Natural killer cell (primary cell): ENCODE measurements at regions not wholly inside any gene's neighbourhood (a gene's known extent, or its start where the extent isn't known, plus 50 kb on each side); places are given as distances from the start of the nearest gene placed in this dataset.

Experiments
- ATAC-seq, 3 donors: fragments of 150-1000 bp in 2 of 3; fragments of 200-7000 bp in 1 of 3; cut with Tn5 transposase; 1 replicate in 1 of 3; 2 replicates in 2 of 3; pipeline ENCODE4 v1.10.0; 2021; ENCODE audit warnings: mild to moderate bottlenecking in 2 of 3, moderate library complexity in 2 of 3
- DNase-seq, 2 donors: peaks; one replicate each; pipeline versions ENCODE4 v3.0.0 to v3.0.0-alpha.2; 2013 to 2021; ENCODE audit warnings: mixed read lengths in 1 of 2
- H3K27ac ChIP-seq: one replicate; pipeline ENCODE4 v1.5.1; 2013; ENCODE audit warnings: mild to moderate bottlenecking, low read length
- H3K27me3 ChIP-seq: one replicate; pipeline ENCODE4 v1.6.1; 2013; ENCODE audit warnings: low read length; ENCODE audit not compliant: control insufficient read depth, insufficient read depth
- H3K36me3 ChIP-seq: one replicate; pipeline ENCODE4 v1.6.1; 2013; ENCODE audit warnings: low read length; ENCODE audit not compliant: control insufficient read depth, insufficient read depth
- H3K4me1 ChIP-seq: one replicate; pipeline ENCODE4 v1.6.1; 2013; ENCODE audit warnings: low read length; ENCODE audit not compliant: control insufficient read depth, insufficient read depth
- H3K4me3 ChIP-seq: one replicate; pipeline ENCODE4 v1.5.1; 2013; ENCODE audit warnings: low read length
- H3K9me3 ChIP-seq: one replicate; pipeline ENCODE4 v1.6.1; 2013; ENCODE audit warnings: low read length; ENCODE audit not compliant: control insufficient read depth, insufficient read depth
- H3K27ac Mint-ChIP-seq, 2 donors: one replicate each; pipeline ENCODE4 v1.8.0; 2022; ENCODE audit warnings: mild to moderate bottlenecking in 2 of 2, mixed read lengths in 2 of 2, moderate library complexity in 1 of 2
- H3K27me3 Mint-ChIP-seq, 2 donors: one replicate each; pipeline ENCODE4 v1.8.0; 2022; ENCODE audit warnings: low read depth in 2 of 2, mixed read lengths in 2 of 2
- H3K36me3 Mint-ChIP-seq: one replicate; pipeline ENCODE4 v1.8.0; 2022; ENCODE audit warnings: mixed read lengths
- H3K4me1 Mint-ChIP-seq, 2 donors: one replicate each; pipeline ENCODE4 v1.8.0; 2022; ENCODE audit warnings: mixed read lengths in 2 of 2
- H3K4me3 Mint-ChIP-seq: one replicate; pipeline ENCODE4 v1.8.0; 2022; ENCODE audit warnings: mild to moderate bottlenecking, moderate library complexity, mixed read lengths
- H3K9me3 Mint-ChIP-seq, 2 donors: one replicate each; pipeline ENCODE4 v1.8.0; 2022; ENCODE audit warnings: mixed read lengths in 2 of 2
- WGBS: methylation state at CpG from one replicate; pipeline ENCODE4 v1.1.7; 2013; ENCODE audit warnings: missing lambda C conversion rate; ENCODE audit not compliant: insufficient coverage; 5-methylcytosine and 5-hydroxymethylcytosine counted together
- intact Hi-C: fragments of 100-400 bp; cut with micrococcal nuclease; formaldehyde crosslinking; loops from one replicate; pipeline ENCODE4 v1.14.2; 2022
- TF ChIP-seq, protein P1 (sequence below): fragments of 200-600 bp; IDR thresholded peaks from one replicate; pipeline ENCODE4 v1.8.0; 2022; ENCODE audit warnings: antibody characterized with exemption

DNA sequence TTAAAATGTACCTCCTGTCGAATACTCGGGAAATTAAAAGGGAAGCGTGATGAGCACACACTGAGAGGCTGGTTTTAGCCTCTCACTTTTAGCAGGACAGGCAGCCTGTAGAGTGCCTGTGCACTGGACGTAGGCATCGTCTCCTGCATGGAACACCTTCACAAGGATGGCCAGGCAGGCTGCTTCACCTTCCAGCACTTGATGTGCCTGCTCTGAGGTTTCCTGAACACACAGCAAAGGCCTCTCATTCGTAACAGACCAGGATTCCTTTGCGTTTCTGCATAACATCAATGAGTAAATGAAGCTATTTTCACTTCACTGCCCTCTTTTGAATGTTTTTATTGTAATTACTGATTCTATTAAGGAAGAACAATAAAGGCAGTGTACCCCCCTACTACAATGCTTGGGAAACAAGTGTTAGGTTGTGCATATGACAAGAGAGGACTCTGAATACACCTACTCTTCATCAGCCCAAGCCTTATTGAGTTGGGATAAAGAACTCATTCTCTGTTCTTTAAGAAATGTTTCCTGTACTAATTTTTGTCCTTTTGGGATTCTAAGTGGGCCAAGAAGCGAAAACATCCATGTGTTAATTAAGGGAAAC is 1077.6 kb upstream of the FOXG1 start:
- Histone ChIP-seq H3K4me3 (no peak overlapping the region), H3K27ac (no peak overlapping the region), H3K27me3 (no peaks in the 10 kb centered on the region), H3K4me1 (no peaks in the 10 kb centered on the region), H3K9me3 (no peaks in the 10 kb centered on the region), H3K36me3 (no peaks in the 10 kb centered on the region)
- Mint-ChIP-seq H3K27me3 (no peaks in the 10 kb centered on the region), H3K36me3 (no peaks in the 10 kb centered on the region), H3K9me3 (peaks cover 5 to 15% of the 10 kb centered on the region in 2 donors), H3K4me3 (no peak overlapping the region), H3K4me1 (no peaks in the 10 kb centered on the region), H3K27ac (no peak overlapping the region)
- DNase-seq (no peak), ATAC-seq (no peak)
- intact Hi-C loops, result no loop called here
- 88% methylated on average over 8 of the region's 8 CpGs for WGBS
- TF ChIP-seq, protein P1, sequence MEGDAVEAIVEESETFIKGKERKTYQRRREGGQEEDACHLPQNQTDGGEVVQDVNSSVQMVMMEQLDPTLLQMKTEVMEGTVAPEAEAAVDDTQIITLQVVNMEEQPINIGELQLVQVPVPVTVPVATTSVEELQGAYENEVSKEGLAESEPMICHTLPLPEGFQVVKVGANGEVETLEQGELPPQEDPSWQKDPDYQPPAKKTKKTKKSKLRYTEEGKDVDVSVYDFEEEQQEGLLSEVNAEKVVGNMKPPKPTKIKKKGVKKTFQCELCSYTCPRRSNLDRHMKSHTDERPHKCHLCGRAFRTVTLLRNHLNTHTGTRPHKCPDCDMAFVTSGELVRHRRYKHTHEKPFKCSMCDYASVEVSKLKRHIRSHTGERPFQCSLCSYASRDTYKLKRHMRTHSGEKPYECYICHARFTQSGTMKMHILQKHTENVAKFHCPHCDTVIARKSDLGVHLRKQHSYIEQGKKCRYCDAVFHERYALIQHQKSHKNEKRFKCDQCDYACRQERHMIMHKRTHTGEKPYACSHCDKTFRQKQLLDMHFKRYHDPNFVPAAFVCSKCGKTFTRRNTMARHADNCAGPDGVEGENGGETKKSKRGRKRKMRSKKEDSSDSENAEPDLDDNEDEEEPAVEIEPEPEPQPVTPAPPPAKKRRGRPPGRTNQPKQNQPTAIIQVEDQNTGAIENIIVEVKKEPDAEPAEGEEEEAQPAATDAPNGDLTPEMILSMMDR, result no peak

DNA sequence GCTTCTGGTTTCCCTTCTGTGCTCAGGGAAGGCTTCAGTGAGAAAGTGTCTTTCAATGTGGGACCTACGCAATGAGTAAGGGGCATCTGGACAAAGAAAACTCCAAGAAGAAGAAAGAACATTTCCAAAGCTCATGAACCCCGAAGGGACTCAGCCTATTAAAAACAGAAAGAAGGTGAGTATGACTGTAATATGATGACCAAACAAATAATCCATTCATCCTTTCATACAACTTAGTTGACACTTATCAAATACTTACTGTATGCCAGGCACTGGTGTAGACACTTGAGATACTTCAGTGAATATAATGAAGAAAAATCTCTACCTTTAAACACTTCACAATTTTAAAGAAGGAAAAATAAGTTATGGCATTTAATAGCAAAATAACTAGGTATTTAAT is 1054.2 kb upstream of the FOXG1 start:
- intact Hi-C loops, result no loop called here
- Mint-ChIP-seq H3K27ac (no peak overlapping the region), H3K36me3 (peaks cover 8% of the 10 kb centered on the region), H3K4me3 (no peak overlapping the region), H3K27me3 (no peaks in the 10 kb centered on the region), H3K9me3 (peaks cover 19 to 26% of the 10 kb centered on the region in 2 donors), H3K4me1 (no peaks in the 10 kb centered on the region)
- DNase-seq, result no peak
- 90% methylated on average over 1 of the region's 2 CpGs for WGBS
- H3K27me3 ChIP-seq, result no peaks in the 10 kb centered on the region
- TF ChIP-seq, protein P1, result no peak
- no peak for ATAC-seq
- no peak overlapping the region for H3K27ac ChIP-seq
- peaks cover 4% of the 10 kb centered on the region for H3K9me3 ChIP-seq
- H3K4me3 ChIP-seq, result no peak overlapping the region
- H3K36me3 ChIP-seq, result no peaks in the 10 kb centered on the region
- no peaks in the 10 kb centered on the region for H3K4me1 ChIP-seq

DNA sequence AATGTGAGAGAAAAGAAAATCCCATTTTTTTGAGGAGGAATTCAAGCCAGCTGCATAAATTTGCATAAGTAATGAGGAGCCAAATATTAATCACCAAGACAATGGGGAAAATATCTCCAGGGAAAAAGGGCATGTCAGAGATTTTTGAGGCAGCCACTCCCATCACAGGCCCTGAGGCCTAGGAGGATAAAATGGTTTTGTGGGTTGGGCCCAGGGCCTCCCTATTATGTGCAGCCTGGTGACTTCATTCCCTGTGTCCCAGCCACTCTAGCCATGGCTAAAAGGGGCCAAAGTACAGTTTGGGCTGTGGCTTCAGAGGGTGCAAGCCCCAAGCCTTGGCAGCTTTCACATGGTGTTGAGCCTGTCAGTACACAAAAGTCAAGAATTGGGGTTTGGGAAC is 1051.0 kb upstream of the FOXG1 start:
- no peak overlapping the region for H3K27ac ChIP-seq
- ATAC-seq, result no peak
- Mint-ChIP-seq H3K27me3 (no peaks in the 10 kb centered on the region), H3K36me3 (peaks cover 8% of the 10 kb centered on the region), H3K4me3 (no peak overlapping the region), H3K4me1 (no peaks in the 10 kb centered on the region), H3K9me3 (peaks cover 27 to 28% of the 10 kb centered on the region in 2 donors), H3K27ac (no peak overlapping the region)
- H3K27me3 ChIP-seq, result no peaks in the 10 kb centered on the region
- TF ChIP-seq, protein P1, result no peak
- peaks cover 4% of the 10 kb centered on the region for H3K9me3 ChIP-seq
- no peak for DNase-seq
- H3K4me1 ChIP-seq, result no peaks in the 10 kb centered on the region
- no peaks in the 10 kb centered on the region for H3K36me3 ChIP-seq
- intact Hi-C loops, result no loop called here
- no peak overlapping the region for H3K4me3 ChIP-seq

DNA sequence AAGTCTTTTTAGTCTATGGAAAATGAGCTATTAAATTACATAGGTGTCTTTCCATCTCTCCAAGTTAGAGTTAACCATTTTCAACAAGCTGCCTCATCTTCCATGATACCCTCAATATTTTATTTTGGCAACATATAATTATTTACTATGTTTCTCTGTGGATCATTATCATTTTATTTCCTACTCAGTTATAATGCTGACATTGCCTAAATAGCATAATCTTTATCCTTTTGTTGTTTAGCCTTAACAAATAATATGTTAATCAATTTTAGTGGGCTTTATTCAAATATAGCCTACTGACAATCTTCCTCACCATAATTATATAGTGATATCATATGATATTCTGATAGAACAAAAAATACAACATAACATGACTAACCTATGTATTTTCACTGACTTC is 1044.8 kb upstream of the FOXG1 start:
- Mint-ChIP-seq H3K27ac (no peak overlapping the region), H3K36me3 (no peaks in the 10 kb centered on the region)

More for the DNA sequence above, 1044.8 kb upstream of the FOXG1 start:
- H3K9me3 ChIP-seq, result no peaks in the 10 kb centered on the region
- H3K27me3 ChIP-seq, result no peaks in the 10 kb centered on the region
- H3K9me3 Mint-ChIP-seq, result peaks cover 15 to 26% of the 10 kb centered on the region in 2 donors
- no peak for ATAC-seq
- no peaks in the 10 kb centered on the region for H3K4me1 Mint-ChIP-seq
- intact Hi-C loops, result no loop called here
- no peak for DNase-seq
- TF ChIP-seq, protein P1, result no peak
- no peaks in the 10 kb centered on the region for H3K27me3 Mint-ChIP-seq
- no peak overlapping the region for H3K4me3 ChIP-seq
- H3K27ac ChIP-seq, result no peak overlapping the region
- no peaks in the 10 kb centered on the region for H3K36me3 ChIP-seq
- H3K4me3 Mint-ChIP-seq, result no peak overlapping the region
- H3K4me1 ChIP-seq, result no peaks in the 10 kb centered on the region
